K562 (cell line): ENCODE measurements at regions not wholly inside any gene's neighbourhood (a gene's known extent, or its start where the extent isn't known, plus 50 kb on each side); places are given as distances from the start of the nearest gene placed in this dataset.

ENCODE experiments used
- ATAC-seq: fragments of 200-7000 bp; cut with Tn5 transposase; 3 replicates; pipeline ENCODE4 v1.9.1; 2020; ENCODE audit warnings: moderate library complexity
- BruUV-seq: library from RNA; stranded (reverse); fragments of 400-500 nt; replicated peaks from 2 replicates; lab custom pipeline; 2021; lab: Mats Ljungman, UMichigan
- CTCF ChIA-PET: fragments of 300-600 bp; formaldehyde crosslinking; extraction: SDS; loops from one replicate; lab custom pipeline; 2021; ENCODE audit warnings: low intra/inter-chr PET ratio; lab: Yijun Ruan, JAX
- POLR2A ChIA-PET: fragments of 300-600, 350-650 bp; sonication (Branson Sonifier 250); formaldehyde crosslinking; extraction: SDS; loops from one replicate; lab custom pipeline; 2021; ENCODE audit warnings: antibody characterized with exemption, inconsistent platforms; lab: Yijun Ruan, JAX
- DNase-seq, 4 experiments: peaks; one replicate each; pipeline versions ENCODE4 v3.0.0 to v3.0.0-alpha.2; 2011 to 2018; ENCODE audit warnings: low spot score in 3 of 4, mixed read lengths in 3 of 4; ENCODE audit errors: extremely low read depth in 1 of 4
- FAIRE-seq: peaks from 2 replicates; lab custom pipeline; 2011; peaks lifted over from hg19 to GRCh38; lab: Jason Lieb, UNC
- H2AFZ ChIP-seq: 2 replicates; pipeline ENCODE4 v1.6.0; 2011; ENCODE audit warnings: low read depth, low read length, control low read depth, inconsistent platforms
- H3K27ac ChIP-seq: fragments of 200-600 bp; 3 replicates; pipeline ENCODE4 v1.8.0; 2011; ENCODE audit warnings: low read depth, mild to moderate bottlenecking, control low read depth, inconsistent platforms, low read length, moderate library complexity, mixed read lengths; ENCODE audit errors: extremely low read depth
- H3K27me3 ChIP-seq, 2 experiments: fragments of 300-600 bp in 1 of 2; 2 replicates in 1 of 2; 3 replicates in 1 of 2; pipeline versions ENCODE4 v1.6.0 to v1.8.0; 2011; ENCODE audit warnings: inconsistent platforms in 2 of 2, low read length in 2 of 2, mild to moderate bottlenecking in 1 of 2, mixed read lengths in 1 of 2, moderate library complexity in 1 of 2; ENCODE audit not compliant: control insufficient read depth in 2 of 2, insufficient read depth in 2 of 2
- H3K36me3 ChIP-seq: fragments of 300-600 bp; 3 replicates; pipeline ENCODE4 v1.8.0; 2011; ENCODE audit warnings: mild to moderate bottlenecking, low read length, inconsistent platforms; ENCODE audit not compliant: control insufficient read depth, insufficient read depth
- H3K4me1 ChIP-seq, 2 experiments: fragments of 200-600 bp in 1 of 2; replicated peaks in 1 of 2; 2 replicates in 1 of 2; 3 replicates in 1 of 2; pipeline versions ENCODE4 v1.5.1 to v1.8.0; 2011; ENCODE audit warnings: inconsistent platforms in 2 of 2, low read length in 2 of 2, mild to moderate bottlenecking in 1 of 2, mixed read lengths in 1 of 2, moderate library complexity in 1 of 2; ENCODE audit not compliant: control insufficient read depth in 2 of 2, insufficient read depth in 2 of 2
- H3K4me2 ChIP-seq: 2 replicates; pipeline ENCODE4 v1.6.1; 2011; ENCODE audit warnings: low read length, control low read depth, inconsistent platforms, mixed read lengths; ENCODE audit not compliant: insufficient read depth
- H3K4me3 ChIP-seq: fragments of 200-600 bp; sonication (generic), shearing (Covaris generic); 2 replicates; pipeline ENCODE4 v1.5.1; 2016; ENCODE audit warnings: control low read depth, inconsistent platforms
- H3K79me2 ChIP-seq: fragments of 200-600 bp; 3 replicates; pipeline ENCODE4 v1.8.0; 2011; ENCODE audit warnings: low read length, inconsistent platforms; ENCODE audit not compliant: control insufficient read depth, insufficient read depth
- H3K9ac ChIP-seq, 2 experiments: 2 replicates each; pipeline versions ENCODE4 v1.6.0 to v1.6.1; 2011; ENCODE audit warnings: low read depth in 2 of 2, low read length in 2 of 2, control low read depth in 1 of 2, inconsistent platforms in 1 of 2, mild to moderate bottlenecking in 1 of 2, mixed read lengths in 1 of 2; ENCODE audit not compliant: insufficient read depth in 1 of 2
- H3K9me1 ChIP-seq: one replicate; pipeline ENCODE4 v1.6.0; 2011; ENCODE audit warnings: inconsistent platforms, mild to moderate bottlenecking, low read length, moderate library complexity; ENCODE audit not compliant: control insufficient read depth, insufficient read depth
- H3K9me3 ChIP-seq: replicated peaks from 2 replicates; pipeline ENCODE4 v1.5.1; 2011; ENCODE audit warnings: low read depth, low read length, inconsistent platforms; ENCODE audit not compliant: control insufficient read depth, insufficient read depth
- H4K20me1 ChIP-seq: replicated peaks from 2 replicates; pipeline ENCODE4 v1.6.1; 2011; ENCODE audit warnings: low read length, inconsistent platforms, mixed read lengths; ENCODE audit not compliant: control insufficient read depth, insufficient read depth
- CBFA2T3 ChIP-seq: fragments of 450-650 bp; IDR thresholded peaks from 2 replicates; pipeline ENCODE4 v1.6.1; 2017
- CHD4 ChIP-seq: fragments of 200-600 bp; sonication (generic); IDR thresholded peaks from 3 replicates; pipeline ENCODE4 v1.6.1; 2012; ENCODE audit warnings: low read depth, mild to moderate bottlenecking, mixed read lengths, low read length, inconsistent platforms; ENCODE audit not compliant: insufficient read depth, insufficient replicate concordance, poor library complexity, severe bottlenecking
- HIVEP1 ChIP-seq: fragments of 250-450 bp; sonication (Bioruptor Pico); IDR thresholded peaks from 2 replicates; pipeline ENCODE4 v1.4.0; 2020; ENCODE audit warnings: mild to moderate bottlenecking
- NRF1 ChIP-seq, 2 experiments: fragments of 450-650 bp; IDR thresholded peaks in 1 of 2; conservative IDR thresholded peaks in 1 of 2; 2 replicates each; pipeline ENCODE4 v1.6.1; 2014; ENCODE audit warnings: mild to moderate bottlenecking in 2 of 2
- RREB1 ChIP-seq: fragments of 250-450 bp; sonication (Bioruptor Pico); IDR thresholded peaks from 2 replicates; pipeline ENCODE4 v1.4.0; 2020
- WGBS: fragments of 100-300 bp; shearing (Covaris generic); methylation state at CpG from one replicate; pipeline ENCODE4 v1.1.6; 2016; ENCODE audit warnings: low coverage, mixed read lengths; ENCODE audit not compliant: insufficient coverage; ENCODE audit errors: missing lambda C conversion rate; 5-methylcytosine and 5-hydroxymethylcytosine counted together
- in situ Hi-C: fragments of 300-500 bp; cut with MboI; formaldehyde crosslinking; loops from 4 replicates; pipeline ENCODE4 v1.15.0; 2018; ENCODE audit warnings: inconsistent platforms, mixed read lengths
- intact Hi-C: fragments of 100-400 bp; cut with micrococcal nuclease; formaldehyde crosslinking; loops from 2 replicates; pipeline ENCODE4 v1.14.2; 2022
- TF ChIP-seq, protein P1 (sequence below): fragments of 250-450 bp; sonication (Bioruptor Pico); IDR thresholded peaks from 2 replicates; pipeline ENCODE4 v1.5.1; 2021; ENCODE audit warnings: mild to moderate bottlenecking

DNA sequence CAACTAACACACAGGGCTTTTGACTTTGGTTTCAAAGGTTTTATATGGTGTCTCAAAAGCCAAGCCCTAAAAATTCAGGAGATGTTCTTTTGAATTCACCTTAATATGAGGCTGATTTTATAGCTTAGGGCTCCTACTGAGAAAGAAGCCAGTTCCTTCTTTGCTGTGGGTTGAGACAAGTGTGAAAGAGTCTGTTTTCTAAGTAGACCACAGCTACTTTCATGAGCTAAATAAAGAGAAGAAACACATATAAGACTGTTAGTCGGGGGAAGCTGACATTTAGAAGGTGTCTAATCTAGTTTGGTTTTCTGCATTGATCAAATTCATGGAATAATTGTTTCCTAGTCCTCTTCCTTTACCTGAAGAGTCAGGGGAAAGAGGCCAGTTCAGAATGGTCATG, 332.1 kb upstream of the CELF2 start:
- TF ChIP-seq CBFA2T3 (no peak), HIVEP1 (no peak), CHD4 (no peak), NRF1 (conservative IDR thresholded peaks at IDR 0.05 in 1 of 2, IDR thresholded peaks at IDR 0.05 in 1 of 2) (no peak), RREB1 (no peak)
- TF ChIP-seq, protein P1, sequence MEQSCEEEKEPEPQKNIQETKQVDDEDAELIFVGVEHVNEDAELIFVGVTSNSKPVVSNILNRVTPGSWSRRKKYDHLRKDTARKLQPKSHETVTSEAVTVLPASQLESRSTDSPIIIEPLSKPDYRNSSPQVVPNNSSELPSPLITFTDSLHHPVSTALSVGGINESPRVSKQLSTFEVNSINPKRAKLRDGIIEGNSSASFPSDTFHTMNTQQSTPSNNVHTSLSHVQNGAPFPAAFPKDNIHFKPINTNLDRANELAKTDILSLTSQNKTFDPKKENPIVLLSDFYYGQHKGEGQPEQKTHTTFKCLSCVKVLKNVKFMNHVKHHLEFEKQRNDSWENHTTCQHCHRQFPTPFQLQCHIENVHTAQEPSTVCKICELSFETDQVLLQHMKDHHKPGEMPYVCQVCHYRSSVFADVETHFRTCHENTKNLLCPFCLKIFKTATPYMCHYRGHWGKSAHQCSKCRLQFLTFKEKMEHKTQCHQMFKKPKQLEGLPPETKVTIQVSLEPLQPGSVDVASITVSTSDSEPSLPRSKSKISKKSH (CRISPR knock-in tag): no peak
- TF ChIP-seq, all 486 proteins: peak for 0
- no peak overlapping the region for H3K4me3 ChIP-seq
- ATAC-seq (no peak), FAIRE-seq (no peak), DNase-seq (no peak)
- H2AFZ ChIP-seq: no peak overlapping the region
- no peaks in the 10 kb centered on the region for H3K9me3 ChIP-seq
- no peaks in the 10 kb centered on the region for H3K27me3 ChIP-seq
- no TSS peak for BruUV-seq
- H3K4me2 ChIP-seq: no peak overlapping the region
- POLR2A ChIA-PET: no interaction called here
- H3K4me1 ChIP-seq: no peaks in the 10 kb centered on the region
- in situ Hi-C loops: no loop called here
- WGBS: 0% methylated on average over 1 of the region's 1 CpG
- CTCF ChIA-PET: interaction anchor here (0.6 kb wide), 1 partner anchor 899 kb away, joined by 3 read pairs; no protein-coding TSS in a partner anchor
- no peak overlapping the region for H3K9ac ChIP-seq
- H3K79me2 ChIP-seq: no peaks in the 10 kb centered on the region
- H3K36me3 ChIP-seq: no peaks in the 10 kb centered on the region
- intact Hi-C loops: no loop called here
- no peak overlapping the region for H3K27ac ChIP-seq
- no peaks in the 10 kb centered on the region for H4K20me1 ChIP-seq
- H3K9me1 ChIP-seq: no peaks in the 10 kb centered on the region
